Endothelial cell of umbilical vein (primary cell): ENCODE measurements at regions not wholly inside any gene's neighbourhood (a gene's known extent, or its start where the extent isn't known, plus 50 kb on each side); places are given as distances from the start of the nearest gene placed in this dataset.

Experiments
- CTCF ChIP-seq, 2 donors: IDR thresholded peaks; 1 replicate in 1 of 2; 2 replicates in 1 of 2; pipeline ENCODE4 v1.5.1; 2011; ENCODE audit warnings: low read length in 2 of 2, mild to moderate bottlenecking in 2 of 2, moderate library complexity in 2 of 2, control low read depth in 1 of 2, inconsistent platforms in 1 of 2, low read depth in 1 of 2; ENCODE audit not compliant: insufficient read depth in 1 of 2; ENCODE audit errors: extremely low read depth in 1 of 2
- EZH2 ChIP-seq: IDR thresholded peaks from 2 replicates; pipeline ENCODE4 v1.6.1; 2012; ENCODE audit warnings: borderline replicate concordance, low read depth, mild to moderate bottlenecking, moderate library complexity, low read length, inconsistent platforms; ENCODE audit not compliant: severe bottlenecking
- FOS ChIP-seq: IDR thresholded peaks from 2 replicates; pipeline ENCODE4 v1.6.1; 2011; ENCODE audit warnings: mild to moderate bottlenecking, low read length, moderate library complexity, borderline replicate concordance; ENCODE audit not compliant: insufficient read depth
- GATA2 ChIP-seq: IDR thresholded peaks from 2 replicates; pipeline ENCODE4 v1.7.0; 2011; ENCODE audit warnings: low read depth, mild to moderate bottlenecking, moderate library complexity, mixed read lengths, low read length; ENCODE audit not compliant: insufficient read length, insufficient read depth
- JUN ChIP-seq: IDR thresholded peaks from 2 replicates; pipeline ENCODE4 v1.6.1; 2011; ENCODE audit warnings: borderline replicate concordance, low read depth; ENCODE audit not compliant: insufficient read length, insufficient read depth
- MAX ChIP-seq: IDR thresholded peaks from 2 replicates; pipeline ENCODE4 v1.6.1; 2011; ENCODE audit not compliant: insufficient read depth, insufficient read length
- MYC ChIP-seq: IDR thresholded peaks from one replicate; pipeline ENCODE4 v1.6.1; 2011; ENCODE audit warnings: mild to moderate bottlenecking, low read depth, low read length
- POLR2A ChIP-seq: IDR thresholded peaks from 2 replicates; pipeline ENCODE4 v1.6.1; 2012; ENCODE audit warnings: low read depth, mild to moderate bottlenecking, control low read depth, low read length
- POLR2AphosphoS5 ChIP-seq: IDR thresholded peaks from 2 replicates; pipeline ENCODE4 v1.6.1; 2012; ENCODE audit warnings: low read depth, mild to moderate bottlenecking, control low read depth, low read length, moderate library complexity; ENCODE audit not compliant: insufficient read depth

DNA sequence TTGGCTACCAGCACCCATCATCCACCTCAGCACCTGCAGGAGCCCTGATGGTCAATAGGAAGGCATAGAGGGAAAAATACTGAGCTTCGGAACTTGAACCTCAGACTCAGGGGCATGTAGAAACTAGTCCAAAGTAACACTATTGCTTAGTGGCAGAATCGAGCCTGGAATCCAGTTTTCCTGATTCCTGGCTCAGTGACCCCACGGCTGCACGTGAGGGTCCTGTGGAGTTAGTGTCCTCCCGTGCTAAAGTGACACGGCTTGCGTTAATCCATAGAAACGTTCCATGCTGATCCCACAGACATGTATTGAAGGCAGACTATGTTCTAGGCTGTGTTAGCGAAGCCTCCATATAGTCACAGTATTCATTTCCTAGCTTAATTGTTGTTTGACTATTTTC is 747.0 kb upstream of the TPTE start:
- no peak for TF ChIP-seq EZH2
- TF ChIP-seq POLR2A = no peak
- no peak for TF ChIP-seq CTCF (IDR thresholded peaks at IDR 0.05; ENCODE audit: extremely low read depth in 1 of 2, insufficient read depth in 1 of 2, low read depth in 1 of 2, low read length in 2 of 2)
- no peak for TF ChIP-seq POLR2AphosphoS5
- TF ChIP-seq MYC = no peak
- TF ChIP-seq FOS = no peak
- TF ChIP-seq MAX = no peak
- TF ChIP-seq GATA2 = no peak
- no peak for TF ChIP-seq JUN
